Right atrium auricular region (tissue), 2 donors: ENCODE measurements at regions not wholly inside any gene's neighbourhood (a gene's known extent, or its start where the extent isn't known, plus 50 kb on each side); places are given as distances from the start of the nearest gene placed in this dataset.

Source experiments
- DNase-seq: peaks from one replicate; pipeline ENCODE4 v3.0.0-alpha.2; 2019; ENCODE audit warnings: low spot score
- H3K27ac ChIP-seq, 2 donors: fragments of 200-600 bp; sonication (generic); 1 replicate in 1 of 2; 2 replicates in 1 of 2; pipeline ENCODE4 v1.5.1; 2016 to 2019
- H3K27me3 ChIP-seq, 2 donors: fragments of 200-600 bp; sonication (generic); one replicate each; pipeline versions ENCODE4 v1.5.1 to v1.6.0; 2017 to 2019
- H3K36me3 ChIP-seq: fragments of 200-600 bp; sonication (generic); one replicate; pipeline ENCODE4 v1.5.1; 2016
- H3K4me1 ChIP-seq, 2 donors: fragments of 200-600 bp; sonication (generic); one replicate each; pipeline versions ENCODE4 v1.5.1 to v1.6.0; 2017 to 2019
- H3K4me3 ChIP-seq, 2 donors: fragments of 200-600 bp; sonication (generic); 1 replicate in 1 of 2; 2 replicates in 1 of 2; pipeline ENCODE4 v1.5.1; 2017 to 2019; ENCODE audit warnings: mild to moderate bottlenecking in 1 of 2, moderate library complexity in 1 of 2
- H3K9me3 ChIP-seq, 2 donors: fragments of 200-600 bp; sonication (generic); one replicate each; pipeline ENCODE4 v1.5.1; 2019
- TF ChIP-seq, protein P1 (sequence below), 2 donors: fragments of 200-600 bp; sonication (generic); IDR thresholded peaks; one replicate each; pipeline ENCODE4 v1.5.1; 2019; ENCODE audit warnings: antibody characterized with exemption in 2 of 2

DNA sequence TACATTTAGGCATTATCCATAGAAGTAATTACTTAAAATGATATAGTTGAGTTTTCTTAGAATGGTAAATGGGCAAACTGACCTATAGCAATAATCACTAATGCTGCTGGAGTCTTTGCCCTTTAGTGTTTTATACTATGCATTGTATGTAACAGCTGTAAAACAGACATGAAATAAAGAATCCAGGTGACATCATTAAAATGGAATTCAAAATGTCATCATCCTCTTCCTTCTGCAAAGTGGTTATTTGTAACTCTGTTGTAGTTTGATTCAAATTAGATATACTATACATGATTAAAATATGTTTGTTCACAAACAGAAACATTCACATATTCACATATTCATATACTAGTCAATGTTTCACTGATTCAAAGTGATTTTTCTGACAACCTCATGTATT lies 598.8 kb downstream of the SLC16A7 start:
- Histone ChIP-seq H3K4me1 (no peaks in the 10 kb centered on the region), H3K36me3 (no peaks in the 10 kb centered on the region), H3K27me3 (no peaks in the 10 kb centered on the region), H3K27ac (no peak overlapping the region), H3K9me3 (no peaks in the 10 kb centered on the region), H3K4me3 (no peak overlapping the region)
- no peak for DNase-seq
- TF ChIP-seq, protein P1, sequence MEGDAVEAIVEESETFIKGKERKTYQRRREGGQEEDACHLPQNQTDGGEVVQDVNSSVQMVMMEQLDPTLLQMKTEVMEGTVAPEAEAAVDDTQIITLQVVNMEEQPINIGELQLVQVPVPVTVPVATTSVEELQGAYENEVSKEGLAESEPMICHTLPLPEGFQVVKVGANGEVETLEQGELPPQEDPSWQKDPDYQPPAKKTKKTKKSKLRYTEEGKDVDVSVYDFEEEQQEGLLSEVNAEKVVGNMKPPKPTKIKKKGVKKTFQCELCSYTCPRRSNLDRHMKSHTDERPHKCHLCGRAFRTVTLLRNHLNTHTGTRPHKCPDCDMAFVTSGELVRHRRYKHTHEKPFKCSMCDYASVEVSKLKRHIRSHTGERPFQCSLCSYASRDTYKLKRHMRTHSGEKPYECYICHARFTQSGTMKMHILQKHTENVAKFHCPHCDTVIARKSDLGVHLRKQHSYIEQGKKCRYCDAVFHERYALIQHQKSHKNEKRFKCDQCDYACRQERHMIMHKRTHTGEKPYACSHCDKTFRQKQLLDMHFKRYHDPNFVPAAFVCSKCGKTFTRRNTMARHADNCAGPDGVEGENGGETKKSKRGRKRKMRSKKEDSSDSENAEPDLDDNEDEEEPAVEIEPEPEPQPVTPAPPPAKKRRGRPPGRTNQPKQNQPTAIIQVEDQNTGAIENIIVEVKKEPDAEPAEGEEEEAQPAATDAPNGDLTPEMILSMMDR (IDR thresholded peaks at IDR 0.05): no peak

DNA sequence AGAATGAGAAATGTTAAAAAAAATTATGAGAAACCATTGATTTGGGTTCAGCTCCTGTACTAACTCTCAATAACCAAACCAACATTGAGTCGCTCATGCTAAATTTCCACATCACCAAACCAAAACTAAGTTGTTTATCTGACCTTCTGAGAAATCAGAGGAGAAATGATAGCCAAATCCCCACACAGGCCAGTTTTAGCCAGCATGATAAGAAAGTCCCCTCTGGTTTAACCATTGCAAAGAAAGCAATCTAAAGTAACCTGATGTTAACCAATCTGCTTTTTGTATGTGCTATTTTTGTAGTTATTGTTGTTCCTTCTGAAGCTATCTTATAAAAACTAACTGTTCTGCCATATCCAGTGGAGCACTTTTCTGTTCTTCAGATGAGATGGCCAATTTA lies 599.7 kb downstream of the SLC16A7 start:
- H3K4me3 ChIP-seq: no peak overlapping the region
- H3K9me3 ChIP-seq: no peaks in the 10 kb centered on the region
- H3K27ac ChIP-seq: no peak overlapping the region
- H3K27me3 ChIP-seq: no peaks in the 10 kb centered on the region
- no peak for DNase-seq
- TF ChIP-seq, protein P1 (IDR thresholded peaks at IDR 0.05): no peak
- H3K36me3 ChIP-seq: no peaks in the 10 kb centered on the region
- H3K4me1 ChIP-seq: no peaks in the 10 kb centered on the region

DNA sequence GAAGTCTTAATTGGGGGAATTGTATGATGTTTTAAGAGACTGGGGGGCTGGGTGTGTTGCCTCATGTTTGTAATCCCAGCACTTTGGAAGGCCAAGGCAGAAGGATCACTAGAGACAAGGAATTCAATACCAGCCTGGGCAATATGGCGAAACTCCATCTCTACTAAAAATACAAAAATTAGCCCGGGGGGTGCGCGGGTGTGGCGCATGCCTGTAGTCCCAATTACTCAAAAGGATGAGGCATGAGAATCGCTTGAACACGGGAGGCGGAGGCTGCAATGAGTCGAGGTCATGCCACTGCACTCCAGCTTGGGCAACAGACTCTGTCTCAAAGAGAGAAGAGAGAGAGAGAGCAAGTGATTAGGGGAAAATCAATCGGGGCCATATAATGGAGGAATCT lies 600.5 kb downstream of the SLC16A7 start:
- Histone ChIP-seq H3K36me3 (no peaks in the 10 kb centered on the region), H3K27me3 (no peaks in the 10 kb centered on the region), H3K9me3 (no peaks in the 10 kb centered on the region), H3K27ac (no peak overlapping the region), H3K4me3 (no peak overlapping the region), H3K4me1 (no peaks in the 10 kb centered on the region)
- TF ChIP-seq, protein P1 (IDR thresholded peaks at IDR 0.05): no peak
- DNase-seq: no peak

DNA sequence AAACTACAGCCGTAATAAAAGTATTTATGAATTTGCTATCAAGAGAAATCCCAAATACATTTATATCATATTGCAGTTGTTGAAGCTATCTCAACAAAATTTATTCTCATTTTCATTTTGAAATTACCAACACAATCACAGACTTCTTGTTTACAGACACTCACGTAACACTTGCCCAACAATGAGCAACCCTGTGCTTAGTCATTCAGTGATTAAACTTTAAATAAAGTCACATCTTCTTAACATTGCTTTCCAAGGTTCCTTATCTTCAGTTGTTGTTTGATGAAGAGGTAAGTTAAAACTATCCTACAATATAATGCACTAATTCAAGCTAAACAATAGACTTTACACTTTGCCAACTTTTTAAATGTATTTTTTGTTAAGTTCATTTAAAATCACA lies 601.8 kb downstream of the SLC16A7 start:
- Histone ChIP-seq H3K27ac (no peak overlapping the region), H3K4me1 (no peaks in the 10 kb centered on the region), H3K4me3 (no peak overlapping the region), H3K9me3 (no peaks in the 10 kb centered on the region), H3K36me3 (no peaks in the 10 kb centered on the region), H3K27me3 (no peaks in the 10 kb centered on the region)
- DNase-seq: no peak
- TF ChIP-seq, protein P1 (IDR thresholded peaks at IDR 0.05): no peak

DNA sequence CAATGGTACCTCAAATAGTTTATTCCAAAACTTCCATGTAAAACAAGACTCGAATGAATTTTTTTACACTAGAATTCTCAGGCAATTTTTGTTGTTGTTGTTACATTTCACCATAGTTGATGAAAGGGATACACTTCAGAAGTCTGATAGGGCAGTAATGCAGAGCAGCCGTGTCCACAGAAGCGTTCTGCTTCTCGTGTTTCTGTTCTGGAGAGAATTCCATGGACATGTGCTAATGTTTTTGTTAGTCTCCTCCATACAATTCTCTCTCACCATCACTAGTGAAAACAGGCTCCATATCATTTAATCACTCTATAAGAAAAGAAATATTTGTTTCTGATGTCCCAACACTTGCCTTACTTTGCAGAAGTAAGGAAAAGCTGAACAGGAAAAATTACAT lies 606.1 kb downstream of the SLC16A7 start:
- Histone ChIP-seq H3K36me3 (no peaks in the 10 kb centered on the region), H3K27me3 (no peaks in the 10 kb centered on the region), H3K9me3 (no peaks in the 10 kb centered on the region), H3K4me3 (no peak overlapping the region), H3K4me1 (no peaks in the 10 kb centered on the region), H3K27ac (no peak overlapping the region)
- DNase-seq: no peak
- TF ChIP-seq, protein P1 (IDR thresholded peaks at IDR 0.05): no peak

DNA sequence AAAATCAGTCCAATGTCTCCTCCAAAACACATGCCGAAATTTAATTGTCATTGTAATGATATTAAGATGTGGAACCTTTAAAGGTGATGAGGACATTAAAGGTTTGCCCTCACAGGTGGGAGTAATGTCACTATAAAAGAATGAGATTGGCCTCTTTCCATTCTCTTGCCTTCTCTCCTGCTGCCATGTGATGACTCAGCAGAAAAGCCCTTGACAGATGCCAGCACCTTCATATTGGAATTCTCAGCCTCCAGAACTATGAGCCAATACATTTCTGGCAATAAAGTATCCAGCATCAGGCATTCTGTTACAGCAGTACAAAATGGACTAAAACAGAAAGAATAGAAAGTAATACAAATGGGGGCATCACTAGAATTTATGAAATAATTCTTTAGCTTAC lies 609.7 kb downstream of the SLC16A7 start:
- no peaks in the 10 kb centered on the region for H3K4me1 ChIP-seq
- H3K27me3 ChIP-seq: no peaks in the 10 kb centered on the region
- no peak overlapping the region for H3K27ac ChIP-seq
- H3K4me3 ChIP-seq: no peak overlapping the region
- H3K36me3 ChIP-seq: no peaks in the 10 kb centered on the region
- TF ChIP-seq, protein P1 (IDR thresholded peaks at IDR 0.05): no peak
- no peak for DNase-seq
- H3K9me3 ChIP-seq: no peaks in the 10 kb centered on the region
